ENCODE measurements at regions not wholly inside any gene's neighbourhood (a gene's known extent, or its start where the extent isn't known, plus 50 kb on each side); places are given as distances from the start of the nearest gene placed in this dataset.
"Not testable (repeated sequence)": the region's sequence is repeated elsewhere in the genome, so short reads cannot be mapped to it uniquely, and the experiment has no call there.

DNA sequence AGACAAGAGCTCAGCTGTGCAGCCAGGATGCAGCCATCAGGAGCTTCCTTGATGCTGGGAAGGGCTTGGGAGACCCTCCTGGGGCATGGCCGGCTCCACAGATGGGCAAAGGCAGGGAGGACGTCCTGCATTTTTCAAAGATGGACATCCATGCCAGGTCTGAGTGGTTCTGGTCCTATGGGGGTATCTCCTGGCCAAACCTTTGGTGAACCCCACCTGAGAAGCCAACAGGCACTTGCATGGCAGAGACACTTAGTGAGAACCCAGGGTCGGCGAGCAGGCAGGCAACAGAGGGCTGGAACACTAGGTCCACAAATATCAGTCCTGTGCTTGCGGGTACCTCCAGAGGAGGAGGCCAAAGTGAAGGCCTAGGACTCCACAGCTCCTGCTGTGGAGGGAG, 70.0 kb downstream of the KCTD15 start:
- H3K27me3 Mint-ChIP-seq (ENCODE audit: low read depth) = peaks cover 3% of the 10 kb centered on the region
- no peaks in the 10 kb centered on the region for H3K36me3 Mint-ChIP-seq (ENCODE audit: low read depth)
- no peak overlapping the region for H3K4me3 Mint-ChIP-seq
- no peak for DNase-seq (ENCODE audit: low spot score)
- no peaks in the 10 kb centered on the region for H3K9me3 Mint-ChIP-seq
- no peak overlapping the region for H3K27ac Mint-ChIP-seq
- no peaks in the 10 kb centered on the region for H3K4me1 Mint-ChIP-seq (ENCODE audit: low read depth)

DNA sequence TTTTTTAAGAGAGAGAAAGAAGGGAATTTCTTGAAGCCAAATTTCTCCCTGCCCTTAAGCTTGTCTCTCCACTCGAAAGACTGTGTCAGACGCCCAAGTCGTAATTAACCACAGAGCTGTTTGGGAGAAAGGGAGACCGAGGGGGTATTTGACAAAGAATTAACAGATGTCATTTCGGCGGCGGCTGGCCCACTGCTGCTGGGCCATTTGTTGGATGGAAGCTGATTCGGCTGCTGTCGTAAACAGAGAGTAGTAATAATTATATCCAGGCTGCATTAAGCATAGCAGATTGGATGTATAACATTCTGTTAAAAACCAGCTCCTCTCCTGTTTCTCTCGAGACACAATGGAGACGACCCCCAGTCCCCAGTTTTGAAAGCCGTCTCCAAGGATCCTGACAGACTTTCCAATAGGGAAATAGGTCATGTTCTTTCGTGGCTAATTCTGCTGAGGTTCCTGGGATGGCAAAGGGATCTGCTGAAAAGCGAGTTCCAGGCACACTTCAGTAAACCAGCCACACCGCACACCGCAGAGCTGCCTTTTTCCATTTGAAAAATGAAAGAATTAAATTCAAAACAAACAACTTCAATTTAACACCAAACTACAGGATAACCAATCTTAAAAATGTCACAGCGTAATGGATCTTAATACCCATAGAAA, 71.5 kb downstream of the KCTD15 start:
- no peak overlapping the region for H3K27ac Mint-ChIP-seq
- H3K36me3 Mint-ChIP-seq (ENCODE audit: low read depth) = no peaks in the 10 kb centered on the region
- no peak for DNase-seq (ENCODE audit: low spot score)
- no peaks in the 10 kb centered on the region for H3K9me3 Mint-ChIP-seq
- no peaks in the 10 kb centered on the region for H3K4me1 Mint-ChIP-seq (ENCODE audit: low read depth)
- H3K27me3 Mint-ChIP-seq (ENCODE audit: low read depth) = peaks cover 3% of the 10 kb centered on the region
- H3K4me3 Mint-ChIP-seq = no peak overlapping the region

DNA sequence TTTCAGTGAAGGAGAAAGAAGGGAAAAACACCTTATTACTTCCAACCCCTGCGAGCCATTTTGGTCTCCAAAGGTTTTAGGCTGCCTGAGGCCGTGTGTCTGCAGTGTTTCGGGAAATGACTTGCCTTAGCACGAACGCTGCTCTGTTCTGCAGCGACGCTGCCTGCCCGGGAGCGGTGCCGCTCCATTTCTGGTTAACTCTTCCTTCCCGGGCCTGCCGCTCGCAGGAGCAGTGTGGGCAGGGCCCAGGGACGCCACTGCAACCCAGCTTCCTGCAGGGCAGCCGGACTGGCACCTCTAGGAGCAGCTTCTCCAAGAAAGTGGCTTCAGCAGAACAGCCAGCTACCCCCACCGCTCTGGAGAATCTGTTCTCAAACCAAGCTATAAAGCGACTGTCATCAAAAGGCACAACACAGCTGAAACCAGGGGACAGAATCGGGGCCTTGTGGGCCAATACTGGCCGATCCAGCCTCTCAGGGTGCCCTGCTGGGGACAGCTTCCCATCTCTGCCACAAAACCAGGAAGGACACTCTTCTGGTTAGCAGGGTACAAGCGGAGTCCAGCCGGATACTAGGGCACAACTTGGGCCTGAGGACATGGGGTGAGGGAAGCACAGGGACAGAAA, 72.2 kb downstream of the KCTD15 start:
- Mint-ChIP-seq H3K27ac (no peak overlapping the region), H3K36me3 (ENCODE audit: low read depth) (no peaks in the 10 kb centered on the region), H3K27me3 (ENCODE audit: low read depth) (peaks cover 3% of the 10 kb centered on the region), H3K4me1 (ENCODE audit: low read depth) (no peaks in the 10 kb centered on the region), H3K9me3 (no peaks in the 10 kb centered on the region), H3K4me3 (no peak overlapping the region)
- DNase-seq (ENCODE audit: low spot score) = no peak

DNA sequence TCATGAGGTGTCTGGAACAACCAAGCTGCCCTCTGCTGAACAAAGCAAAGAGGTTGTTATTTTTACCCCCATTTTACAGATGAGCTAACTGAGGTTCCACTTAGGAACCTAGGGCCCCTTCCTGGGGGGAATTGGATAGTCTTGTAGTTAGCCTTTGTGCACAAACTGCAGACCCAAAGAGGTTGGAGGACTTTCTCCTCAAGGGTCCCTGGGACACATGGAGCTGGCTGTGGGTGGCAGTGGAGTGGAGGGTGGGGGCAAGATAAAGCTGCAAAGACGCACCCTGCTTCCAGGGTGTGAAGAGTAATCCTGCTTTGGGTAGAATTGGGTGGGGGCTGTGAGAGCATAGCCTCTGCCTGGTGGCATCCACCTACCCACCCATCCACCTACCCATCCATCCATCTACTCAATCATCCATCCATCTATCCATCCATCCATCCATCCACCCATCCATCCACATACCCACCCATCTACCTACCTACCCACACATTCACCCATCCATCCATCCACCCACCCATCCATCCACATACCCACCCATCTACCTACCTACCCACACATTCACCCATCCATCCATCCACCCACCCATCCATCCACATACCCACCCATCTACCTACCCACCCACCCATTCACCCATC, 73.7 kb downstream of the KCTD15 start:
- H3K27ac Mint-ChIP-seq; H3K4me1 Mint-ChIP-seq (ENCODE audit: low read depth); DNase-seq (ENCODE audit: low spot score); H3K4me3 Mint-ChIP-seq; H3K9me3 Mint-ChIP-seq; H3K27me3 Mint-ChIP-seq (ENCODE audit: low read depth); H3K36me3 Mint-ChIP-seq (ENCODE audit: low read depth): not testable (repeated sequence)

GRCh38 chr19:33871605-33872004, 74.9 kb downstream of the KCTD15 start:
- Mint-ChIP-seq H3K4me1 (ENCODE audit: low read depth) (no peaks in the 10 kb centered on the region), H3K9me3 (no peaks in the 10 kb centered on the region), H3K4me3 (no peak overlapping the region), H3K27ac (no peak overlapping the region), H3K27me3 (ENCODE audit: low read depth) (peaks cover 3% of the 10 kb centered on the region), H3K36me3 (ENCODE audit: low read depth) (no peaks in the 10 kb centered on the region)
- DNase-seq (ENCODE audit: low spot score) = no peak

- Mint-ChIP-seq H3K27ac (no peak overlapping the region), H3K27me3 (ENCODE audit: low read depth) (peaks cover 3% of the 10 kb centered on the region), H3K36me3 (ENCODE audit: low read depth) (no peaks in the 10 kb centered on the region), H3K4me1 (ENCODE audit: low read depth) (no peaks in the 10 kb centered on the region), H3K9me3 (no peaks in the 10 kb centered on the region), H3K4me3 (no peak overlapping the region)
- DNase-seq (ENCODE audit: low spot score) = no peak
Observed at GRCh38 chr19:33872445-33873320, 76.0 kb downstream of the KCTD15 start.

DNA sequence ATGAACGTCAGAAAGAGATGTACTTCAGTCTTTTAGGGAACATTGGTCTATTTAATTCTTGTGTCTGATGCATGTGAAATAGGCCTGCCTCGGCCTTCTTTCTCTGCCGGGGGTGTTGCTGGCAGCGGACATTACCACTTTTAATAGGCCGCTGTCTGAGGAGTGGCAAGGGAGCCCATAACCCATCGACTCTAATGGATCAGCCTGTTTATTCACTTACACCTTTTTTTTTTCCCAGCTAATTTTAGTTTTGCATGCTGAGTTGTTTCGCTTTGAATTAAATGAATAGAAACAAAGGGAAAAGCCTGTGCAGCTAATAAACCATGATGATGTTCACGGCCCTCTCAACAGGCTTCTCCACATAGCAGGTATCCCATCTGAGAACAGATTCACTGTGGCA, 78.4 kb downstream of the KCTD15 start:
- no peaks in the 10 kb centered on the region for H3K4me1 Mint-ChIP-seq (ENCODE audit: low read depth)
- DNase-seq (ENCODE audit: low spot score) = no peak
- no peaks in the 10 kb centered on the region for H3K27me3 Mint-ChIP-seq (ENCODE audit: low read depth)
- H3K36me3 Mint-ChIP-seq (ENCODE audit: low read depth) = no peaks in the 10 kb centered on the region
- H3K9me3 Mint-ChIP-seq = no peaks in the 10 kb centered on the region
- no peak overlapping the region for H3K27ac Mint-ChIP-seq
- no peak overlapping the region for H3K4me3 Mint-ChIP-seq

DNA sequence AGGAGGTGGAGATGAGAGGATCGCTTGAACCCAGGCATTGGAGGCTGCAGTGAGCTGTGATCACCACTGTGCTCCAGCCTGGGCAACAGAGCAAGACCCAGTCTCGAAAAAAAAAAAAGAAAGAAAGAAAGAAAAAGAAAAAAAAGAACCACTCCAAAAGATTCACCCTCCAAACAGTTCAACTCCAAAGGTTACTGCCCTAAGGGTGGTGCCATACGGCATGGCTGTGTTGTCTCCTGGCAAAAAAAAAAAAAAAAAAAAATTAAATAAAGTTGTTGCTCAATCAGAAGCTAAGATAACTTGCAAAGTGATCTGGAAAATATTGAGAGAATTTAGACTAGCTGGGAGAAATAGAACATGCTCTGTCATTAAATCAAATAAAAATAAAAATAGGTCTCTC, 79.5 kb downstream of the KCTD15 start:
- no peaks in the 10 kb centered on the region for H3K9me3 Mint-ChIP-seq
- H3K36me3 Mint-ChIP-seq (ENCODE audit: low read depth) = no peaks in the 10 kb centered on the region
- DNase-seq (ENCODE audit: low spot score) = no peak
- H3K4me3 Mint-ChIP-seq = no peak overlapping the region
- H3K27ac Mint-ChIP-seq = no peak overlapping the region
- H3K4me1 Mint-ChIP-seq (ENCODE audit: low read depth) = no peaks in the 10 kb centered on the region
- no peaks in the 10 kb centered on the region for H3K27me3 Mint-ChIP-seq (ENCODE audit: low read depth)

DNA sequence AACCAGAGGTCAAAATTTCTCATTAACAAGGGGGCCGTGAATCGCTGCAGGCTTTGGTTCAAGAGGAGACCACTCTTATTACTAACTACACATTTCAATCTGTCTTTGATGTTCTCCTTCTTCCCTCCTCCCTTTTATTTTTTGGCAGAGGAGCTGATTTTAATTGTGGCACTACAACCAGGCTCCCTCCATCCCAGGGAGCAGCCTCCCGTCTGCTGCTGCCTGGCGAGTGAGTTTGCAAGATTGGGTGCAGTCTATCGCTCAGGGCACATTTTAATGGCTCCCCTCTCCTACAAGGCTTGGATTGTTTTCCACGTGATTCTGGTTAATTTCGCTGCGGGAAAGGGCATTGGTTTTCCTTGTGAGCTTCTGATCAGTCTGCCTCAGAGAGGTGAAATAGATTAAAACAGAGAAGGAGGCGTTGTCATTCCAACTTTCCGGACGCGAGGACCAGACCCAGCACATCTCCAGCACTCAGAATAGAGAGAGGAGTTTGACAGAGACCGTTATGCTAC, 81.4 kb downstream of the KCTD15 start:
- Mint-ChIP-seq H3K9me3 (no peaks in the 10 kb centered on the region), H3K36me3 (ENCODE audit: low read depth) (no peaks in the 10 kb centered on the region), H3K27me3 (ENCODE audit: low read depth) (no peaks in the 10 kb centered on the region), H3K27ac (no peak overlapping the region), H3K4me1 (ENCODE audit: low read depth) (no peaks in the 10 kb centered on the region), H3K4me3 (no peak overlapping the region)
- DNase-seq (ENCODE audit: low spot score) = no peak

- Mint-ChIP-seq H3K27me3 (ENCODE audit: low read depth) (no peaks in the 10 kb centered on the region), H3K9me3 (no peaks in the 10 kb centered on the region), H3K4me3 (no peak overlapping the region), H3K36me3 (ENCODE audit: low read depth) (no peaks in the 10 kb centered on the region), H3K27ac (no peak overlapping the region), H3K4me1 (ENCODE audit: low read depth) (no peaks in the 10 kb centered on the region)
- no peak for DNase-seq (ENCODE audit: low spot score)
Observed at GRCh38 chr19:33878910-33879810, 82.5 kb downstream of the KCTD15 start.

DNA sequence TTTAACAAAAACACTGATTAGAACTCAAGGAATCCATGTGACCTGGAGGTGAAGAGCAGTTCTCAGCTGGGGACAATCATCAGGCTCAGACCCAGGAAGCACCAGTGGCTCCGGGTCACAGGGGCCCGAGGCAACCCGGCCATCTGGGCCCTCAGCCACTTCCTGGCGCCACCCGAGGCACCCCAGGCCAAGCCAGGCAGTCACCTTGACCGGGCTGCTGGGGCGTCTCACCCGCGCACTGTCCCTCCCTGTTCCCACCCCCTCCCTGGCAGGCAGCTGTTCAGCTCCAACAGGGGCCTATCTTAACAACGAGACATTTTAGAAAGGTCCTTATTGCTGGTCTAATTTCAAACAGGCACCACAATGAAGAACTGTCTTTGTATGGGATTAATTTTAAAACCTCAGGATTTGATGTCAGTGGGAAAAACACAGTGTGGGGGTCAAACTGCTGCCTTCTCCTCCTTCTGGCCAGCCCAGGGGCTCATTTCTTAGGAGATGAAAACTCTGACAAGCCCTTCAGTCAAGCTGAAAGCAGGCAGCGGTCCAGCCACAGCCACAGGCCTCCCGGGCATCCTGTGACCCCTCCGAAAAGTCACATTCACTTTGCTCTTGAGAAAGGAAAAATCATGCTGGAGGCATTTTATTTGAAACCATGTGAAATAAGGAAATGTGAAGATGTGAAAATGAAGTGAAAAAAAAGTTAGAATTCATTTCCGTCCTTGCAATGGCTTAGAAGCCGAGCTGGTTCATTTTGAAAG, 83.3 kb downstream of the KCTD15 start:
- Mint-ChIP-seq H3K4me3 (no peak overlapping the region), H3K9me3 (no peaks in the 10 kb centered on the region), H3K4me1 (ENCODE audit: low read depth) (no peaks in the 10 kb centered on the region), H3K27ac (no peak overlapping the region), H3K36me3 (ENCODE audit: low read depth) (no peaks in the 10 kb centered on the region), H3K27me3 (ENCODE audit: low read depth) (peaks cover 3% of the 10 kb centered on the region)
- no peak for DNase-seq (ENCODE audit: low spot score)

- no peaks in the 10 kb centered on the region for H3K36me3 Mint-ChIP-seq (ENCODE audit: low read depth)
- no peak overlapping the region for H3K4me3 Mint-ChIP-seq
- no peak overlapping the region for H3K27ac Mint-ChIP-seq
- peaks cover 3% of the 10 kb centered on the region for H3K27me3 Mint-ChIP-seq (ENCODE audit: low read depth)
- H3K9me3 Mint-ChIP-seq = no peaks in the 10 kb centered on the region
- H3K4me1 Mint-ChIP-seq (ENCODE audit: low read depth) = no peaks in the 10 kb centered on the region
- no peak for DNase-seq (ENCODE audit: low spot score)
Observed at GRCh38 chr19:33883859-33884519, 87.3 kb downstream of the KCTD15 start.

All from T-helper 2 cell treated with Interferon-gamma antibody and Interleukin-4, amounts not matched to agents 5 μg/mL and 100 μg/mL, for 36 hours (primary cell).